ENCODE measurements at regions not wholly inside any gene's neighbourhood (a gene's known extent, or its start where the extent isn't known, plus 50 kb on each side); places are given as distances from the start of the nearest gene placed in this dataset.

DNA sequence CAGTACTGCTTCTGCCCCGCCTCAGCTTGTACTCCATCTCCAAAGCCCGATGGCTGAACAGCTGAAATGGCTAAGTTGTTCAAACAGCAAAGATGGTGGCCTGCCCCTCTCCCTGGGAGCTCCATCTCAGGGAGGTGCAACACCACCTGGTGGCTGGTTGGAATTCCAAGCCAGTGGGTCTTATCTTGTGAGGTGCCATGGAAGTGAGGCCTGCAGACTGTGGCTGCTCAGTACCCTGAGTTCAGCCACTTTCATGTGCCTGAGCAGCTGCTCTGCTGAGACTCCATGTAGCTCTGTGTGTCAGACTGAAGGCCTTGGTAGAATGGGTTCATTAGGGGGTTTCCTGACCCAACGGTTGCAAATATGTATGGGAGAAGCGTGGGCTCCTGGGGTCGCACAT is 67.3 kb upstream of the SPRY2 start:
- H2AFZ ChIP-seq, result no peak overlapping the region
- peaks cover 1% of the 10 kb centered on the region; the same call in 1 of the 2 replicates for H3K4me1 ChIP-seq (ENCODE audit: insufficient read depth)
- no peak overlapping the region for H3K4me3 ChIP-seq
- H3K27ac ChIP-seq (ENCODE audit: low read depth), result no peak overlapping the region
- Mint-ChIP-seq H3K36me3 (ENCODE audit: low read depth) (0 out of 3 replicates have a peak, but pooled peaks cover 4% of the 10 kb centered on the region), H3K4me3 (no peak overlapping the region), H3K27ac (no peak overlapping the region), H3K4me1 (no peaks in the 10 kb centered on the region; the same call in 2 of the 3 replicates), H3K9me3 (peaks cover 10% of the 10 kb centered on the region; the same call in 2 of the 3 replicates), H3K27me3 (ENCODE audit: insufficient read depth, low read depth, poor library complexity) (no peaks in the 10 kb centered on the region)
- no peaks in the 10 kb centered on the region for H3F3A ChIP-seq (replicated peaks; ENCODE audit: low read depth)
- no peak for TF ChIP-seq ZNF331 (CRISPR knock-in tag; IDR thresholded peaks at IDR 0.05; ENCODE audit: low read depth)
- TF ChIP-seq, protein P1, sequence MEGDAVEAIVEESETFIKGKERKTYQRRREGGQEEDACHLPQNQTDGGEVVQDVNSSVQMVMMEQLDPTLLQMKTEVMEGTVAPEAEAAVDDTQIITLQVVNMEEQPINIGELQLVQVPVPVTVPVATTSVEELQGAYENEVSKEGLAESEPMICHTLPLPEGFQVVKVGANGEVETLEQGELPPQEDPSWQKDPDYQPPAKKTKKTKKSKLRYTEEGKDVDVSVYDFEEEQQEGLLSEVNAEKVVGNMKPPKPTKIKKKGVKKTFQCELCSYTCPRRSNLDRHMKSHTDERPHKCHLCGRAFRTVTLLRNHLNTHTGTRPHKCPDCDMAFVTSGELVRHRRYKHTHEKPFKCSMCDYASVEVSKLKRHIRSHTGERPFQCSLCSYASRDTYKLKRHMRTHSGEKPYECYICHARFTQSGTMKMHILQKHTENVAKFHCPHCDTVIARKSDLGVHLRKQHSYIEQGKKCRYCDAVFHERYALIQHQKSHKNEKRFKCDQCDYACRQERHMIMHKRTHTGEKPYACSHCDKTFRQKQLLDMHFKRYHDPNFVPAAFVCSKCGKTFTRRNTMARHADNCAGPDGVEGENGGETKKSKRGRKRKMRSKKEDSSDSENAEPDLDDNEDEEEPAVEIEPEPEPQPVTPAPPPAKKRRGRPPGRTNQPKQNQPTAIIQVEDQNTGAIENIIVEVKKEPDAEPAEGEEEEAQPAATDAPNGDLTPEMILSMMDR (conservative IDR thresholded peaks at IDR 0.05; ENCODE audit: low read depth in 2 of 2), result peak; percentile 44 to 71
- H3K36me3 ChIP-seq (ENCODE audit: insufficient read depth), result no peaks in the 10 kb centered on the region
- no peaks in the 10 kb centered on the region for H4K20me1 ChIP-seq (replicated peaks; ENCODE audit: insufficient read depth)
- no peaks in the 10 kb centered on the region for H3K79me2 ChIP-seq (replicated peaks; ENCODE audit: insufficient read depth)
- DNase-seq (ENCODE audit: low spot score) (peak; percentile 35), ATAC-seq (peak; percentile 28; the same call in 1 of the 3 replicates)
- H3K9me2 ChIP-seq (ENCODE audit: insufficient read depth), result peaks cover 18% of the 10 kb centered on the region
- no peak overlapping the region for H3K4me2 ChIP-seq
- H3K27me3 ChIP-seq (ENCODE audit: insufficient read depth), result no peaks in the 10 kb centered on the region

DNA sequence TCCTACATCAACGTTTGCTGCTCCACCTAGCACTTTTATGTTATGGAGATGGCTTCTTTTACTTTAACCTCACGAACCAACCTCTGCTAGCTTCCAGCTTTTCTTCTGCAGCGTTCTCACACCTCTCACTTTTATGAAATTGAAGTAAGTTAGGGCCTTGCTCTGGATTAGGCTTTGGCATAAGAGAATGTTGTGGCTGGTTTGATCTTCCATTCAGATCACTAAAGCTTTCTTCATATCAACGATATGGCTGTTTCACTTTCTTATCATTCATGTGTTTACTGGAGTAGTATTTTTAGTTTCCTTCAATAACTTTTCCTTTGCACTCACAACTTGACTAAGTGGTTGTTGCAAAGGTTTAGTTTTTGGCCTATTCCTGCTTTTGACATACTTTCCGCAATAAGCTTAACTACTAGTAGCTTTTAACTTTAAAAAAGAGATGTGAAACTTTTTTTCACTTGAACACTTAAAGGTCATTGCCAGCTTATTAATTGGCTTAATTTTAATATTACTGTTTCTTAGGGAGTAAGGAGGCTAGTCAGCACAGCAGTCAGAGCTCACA is 60.0 kb upstream of the SPRY2 start:
- Mint-ChIP-seq H3K4me1 (peaks cover 8% of the 10 kb centered on the region), H3K27ac (no peak overlapping the region), H3K27me3 (ENCODE audit: insufficient read depth, low read depth, poor library complexity) (no peaks in the 10 kb centered on the region), H3K36me3 (ENCODE audit: low read depth) (0 out of 3 replicates have a peak, but pooled peaks cover 4% of the 10 kb centered on the region), H3K9me3 (peaks cover 10% of the 10 kb centered on the region; the same call in 2 of the 3 replicates), H3K4me3 (no peak overlapping the region)
- Histone ChIP-seq H3K36me3 (ENCODE audit: insufficient read depth) (no peaks in the 10 kb centered on the region), H2AFZ (peak overlapping the region; percentile 20; the same call in 1 of the 2 replicates), H3K4me2 (no peak overlapping the region), H3K27ac (ENCODE audit: low read depth) (no peak overlapping the region), H3F3A (replicated peaks; ENCODE audit: low read depth) (no peaks in the 10 kb centered on the region), H3K9me2 (ENCODE audit: insufficient read depth) (peaks cover 8% of the 10 kb centered on the region), H3K27me3 (ENCODE audit: insufficient read depth) (no peaks in the 10 kb centered on the region), H3K4me3 (no peak overlapping the region), H3K79me2 (replicated peaks; ENCODE audit: insufficient read depth) (no peaks in the 10 kb centered on the region), H3K4me1 (ENCODE audit: insufficient read depth) (peaks cover 6% of the 10 kb centered on the region), H4K20me1 (replicated peaks; ENCODE audit: insufficient read depth) (no peaks in the 10 kb centered on the region)
- DNase-seq (ENCODE audit: low spot score) (no peak), ATAC-seq (no peak)
- TF ChIP-seq, protein P1 (conservative IDR thresholded peaks at IDR 0.05; ENCODE audit: low read depth in 2 of 2), result no peak
- TF ChIP-seq EZH2 (IDR thresholded peaks at IDR 0.05; ENCODE audit: low read depth, unreplicated experiment), result no peak
- no peak for TF ChIP-seq JUNB (IDR thresholded peaks at IDR 0.05; ENCODE audit: unreplicated experiment)
- no peak for TF ChIP-seq ETS1 (IDR thresholded peaks at IDR 0.05)
- TF ChIP-seq, protein P2, sequence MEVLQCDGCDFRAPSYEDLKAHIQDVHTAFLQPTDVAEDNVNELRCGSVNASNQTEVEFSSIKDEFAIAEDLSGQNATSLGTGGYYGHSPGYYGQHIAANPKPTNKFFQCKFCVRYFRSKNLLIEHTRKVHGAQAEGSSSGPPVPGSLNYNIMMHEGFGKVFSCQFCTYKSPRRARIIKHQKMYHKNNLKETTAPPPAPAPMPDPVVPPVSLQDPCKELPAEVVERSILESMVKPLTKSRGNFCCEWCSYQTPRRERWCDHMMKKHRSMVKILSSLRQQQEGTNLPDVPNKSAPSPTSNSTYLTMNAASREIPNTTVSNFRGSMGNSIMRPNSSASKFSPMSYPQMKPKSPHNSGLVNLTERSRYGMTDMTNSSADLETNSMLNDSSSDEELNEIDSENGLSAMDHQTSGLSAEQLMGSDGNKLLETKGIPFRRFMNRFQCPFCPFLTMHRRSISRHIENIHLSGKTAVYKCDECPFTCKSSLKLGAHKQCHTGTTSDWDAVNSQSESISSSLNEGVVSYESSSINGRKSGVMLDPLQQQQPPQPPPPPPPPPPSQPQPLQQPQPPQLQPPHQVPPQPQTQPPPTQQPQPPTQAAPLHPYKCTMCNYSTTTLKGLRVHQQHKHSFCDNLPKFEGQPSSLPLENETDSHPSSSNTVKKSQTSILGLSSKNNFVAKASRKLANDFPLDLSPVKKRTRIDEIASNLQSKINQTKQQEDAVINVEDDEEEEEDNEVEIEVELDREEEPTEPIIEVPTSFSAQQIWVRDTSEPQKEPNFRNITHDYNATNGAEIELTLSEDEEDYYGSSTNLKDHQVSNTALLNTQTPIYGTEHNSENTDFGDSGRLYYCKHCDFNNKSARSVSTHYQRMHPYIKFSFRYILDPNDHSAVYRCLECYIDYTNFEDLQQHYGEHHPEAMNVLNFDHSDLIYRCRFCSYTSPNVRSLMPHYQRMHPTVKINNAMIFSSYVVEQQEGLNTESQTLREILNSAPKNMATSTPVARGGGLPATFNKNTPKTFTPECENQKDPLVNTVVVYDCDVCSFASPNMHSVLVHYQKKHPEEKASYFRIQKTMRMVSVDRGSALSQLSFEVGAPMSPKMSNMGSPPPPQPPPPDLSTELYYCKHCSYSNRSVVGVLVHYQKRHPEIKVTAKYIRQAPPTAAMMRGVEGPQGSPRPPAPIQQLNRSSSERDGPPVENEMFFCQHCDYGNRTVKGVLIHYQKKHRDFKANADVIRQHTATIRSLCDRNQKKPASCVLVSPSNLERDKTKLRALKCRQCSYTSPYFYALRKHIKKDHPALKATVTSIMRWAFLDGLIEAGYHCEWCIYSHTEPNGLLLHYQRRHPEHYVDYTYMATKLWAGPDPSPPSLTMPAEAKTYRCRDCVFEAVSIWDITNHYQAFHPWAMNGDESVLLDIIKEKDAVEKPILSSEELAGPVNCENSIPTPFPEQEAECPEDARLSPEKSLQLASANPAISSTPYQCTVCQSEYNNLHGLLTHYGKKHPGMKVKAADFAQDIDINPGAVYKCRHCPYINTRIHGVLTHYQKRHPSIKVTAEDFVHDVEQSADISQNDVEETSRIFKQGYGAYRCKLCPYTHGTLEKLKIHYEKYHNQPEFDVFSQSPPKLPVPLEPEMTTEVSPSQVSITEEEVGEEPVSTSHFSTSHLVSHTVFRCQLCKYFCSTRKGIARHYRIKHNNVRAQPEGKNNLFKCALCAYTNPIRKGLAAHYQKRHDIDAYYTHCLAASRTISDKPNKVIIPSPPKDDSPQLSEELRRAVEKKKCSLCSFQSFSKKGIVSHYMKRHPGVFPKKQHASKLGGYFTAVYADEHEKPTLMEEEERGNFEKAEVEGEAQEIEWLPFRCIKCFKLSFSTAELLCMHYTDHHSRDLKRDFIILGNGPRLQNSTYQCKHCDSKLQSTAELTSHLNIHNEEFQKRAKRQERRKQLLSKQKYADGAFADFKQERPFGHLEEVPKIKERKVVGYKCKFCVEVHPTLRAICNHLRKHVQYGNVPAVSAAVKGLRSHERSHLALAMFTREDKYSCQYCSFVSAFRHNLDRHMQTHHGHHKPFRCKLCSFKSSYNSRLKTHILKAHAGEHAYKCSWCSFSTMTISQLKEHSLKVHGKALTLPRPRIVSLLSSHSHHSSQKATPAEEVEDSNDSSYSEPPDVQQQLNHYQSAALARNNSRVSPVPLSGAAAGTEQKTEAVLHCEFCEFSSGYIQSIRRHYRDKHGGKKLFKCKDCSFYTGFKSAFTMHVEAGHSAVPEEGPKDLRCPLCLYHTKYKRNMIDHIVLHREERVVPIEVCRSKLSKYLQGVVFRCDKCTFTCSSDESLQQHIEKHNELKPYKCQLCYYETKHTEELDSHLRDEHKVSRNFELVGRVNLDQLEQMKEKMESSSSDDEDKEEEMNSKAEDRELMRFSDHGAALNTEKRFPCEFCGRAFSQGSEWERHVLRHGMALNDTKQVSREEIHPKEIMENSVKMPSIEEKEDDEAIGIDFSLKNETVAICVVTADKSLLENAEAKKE (CRISPR knock-in tag; IDR thresholded peaks at IDR 0.05), result no peak
- TF ChIP-seq EZH2phosphoT487 (IDR thresholded peaks at IDR 0.05; ENCODE audit: unreplicated experiment), result no peak
- no peak for TF ChIP-seq NANOG (IDR thresholded peaks at IDR 0.05; ENCODE audit: borderline replicate concordance)
- TF ChIP-seq CREB1 (CRISPR knock-in tag; IDR thresholded peaks at IDR 0.05; ENCODE audit: low read depth), result no peak
- TF ChIP-seq STAT1 (IDR thresholded peaks at IDR 0.05; ENCODE audit: unreplicated experiment), result no peak
